Upper lobe of right lung (tissue), 1 donor: ENCODE measurements at regions not wholly inside any gene's neighbourhood (a gene's known extent, or its start where the extent isn't known, plus 50 kb on each side); places are given as distances from the start of the nearest gene placed in this dataset.

Source experiments
- ATAC-seq: fragments of 200-7000 bp; cut with Tn5 transposase; one replicate; pipeline ENCODE4 v1.9.1; 2020; ENCODE audit warnings: mild to moderate bottlenecking, moderate library complexity
- DNase-seq: peaks from one replicate; pipeline ENCODE4 v3.0.0-alpha.2; 2020
- H3K27ac ChIP-seq: fragments of 200-600 bp; one replicate; pipeline ENCODE4 v1.8.0; 2022
- H3K27me3 ChIP-seq: fragments of 200-600 bp; one replicate; pipeline ENCODE4 v1.8.0; 2022; ENCODE audit warnings: mild to moderate bottlenecking
- H3K36me3 ChIP-seq: fragments of 200-600 bp; one replicate; pipeline ENCODE4 v1.8.0; 2022
- H3K4me1 ChIP-seq: fragments of 200-600 bp; one replicate; pipeline ENCODE4 v1.8.0; 2022
- H3K4me3 ChIP-seq: fragments of 200-600 bp; one replicate; pipeline ENCODE4 v1.8.0; 2022; ENCODE audit warnings: mild to moderate bottlenecking
- H3K9me3 ChIP-seq: fragments of 200-600 bp; one replicate; pipeline ENCODE4 v1.8.0; 2022
- CTCF ChIP-seq: fragments of 200-600 bp; IDR thresholded peaks from one replicate; pipeline ENCODE4 v1.8.0; 2022; ENCODE audit warnings: antibody characterized with exemption
- intact Hi-C: fragments of 100-400 bp; cut with DNase I; formaldehyde crosslinking; loops from one replicate; pipeline ENCODE4 v1.11.0; 2022
- donor health status: DM: no; HTN: yes; CAD: no; lungs with severe emphysema.

DNA sequence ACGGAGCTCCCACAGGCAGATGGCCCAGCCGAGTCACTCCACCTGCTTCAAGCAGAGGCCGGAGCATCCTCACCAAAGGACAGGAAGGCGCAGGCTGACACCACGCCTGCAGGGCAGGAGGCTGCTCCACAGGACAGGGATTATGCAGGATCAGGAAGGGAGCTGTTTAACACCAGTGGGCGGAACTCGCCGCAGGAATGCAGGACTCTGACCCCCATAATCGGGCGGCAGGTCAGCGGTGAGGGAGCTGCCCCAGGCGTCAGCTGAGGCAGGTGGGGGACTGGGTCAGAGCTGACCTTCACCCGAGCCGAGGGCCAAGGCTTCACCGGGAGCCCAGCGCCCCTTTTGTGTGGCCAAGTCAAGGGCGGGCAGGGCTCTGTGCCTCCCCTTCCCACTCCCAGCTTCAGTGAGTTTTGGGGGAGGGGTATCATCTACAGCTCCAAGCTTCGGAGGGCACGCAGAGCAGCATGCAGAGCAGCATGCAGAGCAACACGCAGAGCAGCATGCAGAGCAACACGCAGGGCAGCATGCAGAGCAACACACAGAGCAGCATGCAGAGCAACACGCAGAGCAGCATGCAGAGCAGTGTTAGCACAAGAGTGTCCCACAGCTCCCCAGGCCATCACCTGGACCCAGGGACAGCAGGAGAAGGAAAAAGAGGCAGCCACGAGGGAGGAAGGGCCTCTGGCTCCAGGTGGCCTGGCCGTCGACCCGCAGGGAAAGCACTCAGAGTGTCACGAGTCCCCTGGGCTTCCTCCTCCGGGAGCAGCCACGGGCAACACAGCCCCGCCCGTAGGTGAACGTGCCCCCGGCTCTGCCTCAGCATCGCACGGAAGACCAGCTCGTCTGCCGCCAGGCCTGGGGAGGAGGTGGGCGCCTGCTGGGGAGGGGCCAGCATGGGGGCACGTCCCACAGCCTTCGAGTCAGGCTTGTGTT, 151.7 kb upstream of the PPP2R2D start:
- DNase-seq, result no peak
- no peak for ATAC-seq

GRCh38 chr10:131749767-131750142, 151.1 kb upstream of the PPP2R2D start:
- DNase-seq, result no peak
- no peak for TF ChIP-seq CTCF

More for the DNA sequence above, 151.7 kb upstream of the PPP2R2D start:
- Histone ChIP-seq H3K4me3 (no peak overlapping the region), H3K36me3 (no peaks in the 10 kb centered on the region), H3K27ac (no peak overlapping the region), H3K9me3 (no peaks in the 10 kb centered on the region), H3K27me3 (peaks cover 15% of the 10 kb centered on the region), H3K4me1 (no peaks in the 10 kb centered on the region)
- intact Hi-C loops, result no loop called here
- TF ChIP-seq CTCF, result no peak

DNA sequence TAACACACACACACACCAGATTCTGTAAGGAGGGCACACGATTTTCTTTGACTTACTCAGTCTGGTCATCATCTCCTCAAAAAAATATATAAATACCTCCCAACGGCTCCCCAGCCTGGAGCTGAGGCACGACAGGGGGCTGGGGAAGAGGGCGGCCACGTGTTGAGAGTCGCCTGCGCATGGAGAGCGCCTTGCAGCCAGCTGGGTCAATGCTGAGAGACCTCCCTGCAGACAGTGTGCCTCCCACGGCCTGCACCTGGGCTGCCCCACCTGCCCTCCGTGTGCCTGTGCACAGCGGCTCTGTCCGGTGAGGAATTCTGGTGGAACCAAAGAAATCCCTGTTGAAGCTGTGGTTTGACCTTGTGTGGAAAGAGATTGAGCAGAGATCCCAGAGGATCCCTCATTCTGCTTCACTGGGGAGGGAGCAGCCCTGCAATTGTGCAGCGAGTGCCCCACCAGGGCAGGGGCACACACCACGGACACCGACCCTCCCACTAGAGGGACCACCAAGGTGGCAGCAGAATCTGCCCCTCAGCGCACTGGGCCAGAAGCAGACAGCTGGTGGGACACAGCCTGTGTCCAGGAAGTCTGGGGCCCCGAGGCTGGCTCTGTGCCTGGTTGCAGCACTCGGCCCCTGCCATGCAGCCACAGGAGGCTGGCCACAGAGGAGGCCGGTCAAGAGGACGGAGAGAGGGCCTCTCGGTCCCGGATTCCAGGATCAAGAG, 150.5 kb upstream of the PPP2R2D start:
- DNase-seq, result no peak

More at GRCh38 chr10:131749767-131750142, 151.1 kb upstream of the PPP2R2D start:
- Histone ChIP-seq H3K4me3 (no peak overlapping the region), H3K36me3 (no peaks in the 10 kb centered on the region), H3K4me1 (no peaks in the 10 kb centered on the region), H3K27ac (no peak overlapping the region), H3K27me3 (peaks cover 10% of the 10 kb centered on the region), H3K9me3 (no peaks in the 10 kb centered on the region)
- no peak for ATAC-seq
- intact Hi-C loops, result no loop called here

DNA sequence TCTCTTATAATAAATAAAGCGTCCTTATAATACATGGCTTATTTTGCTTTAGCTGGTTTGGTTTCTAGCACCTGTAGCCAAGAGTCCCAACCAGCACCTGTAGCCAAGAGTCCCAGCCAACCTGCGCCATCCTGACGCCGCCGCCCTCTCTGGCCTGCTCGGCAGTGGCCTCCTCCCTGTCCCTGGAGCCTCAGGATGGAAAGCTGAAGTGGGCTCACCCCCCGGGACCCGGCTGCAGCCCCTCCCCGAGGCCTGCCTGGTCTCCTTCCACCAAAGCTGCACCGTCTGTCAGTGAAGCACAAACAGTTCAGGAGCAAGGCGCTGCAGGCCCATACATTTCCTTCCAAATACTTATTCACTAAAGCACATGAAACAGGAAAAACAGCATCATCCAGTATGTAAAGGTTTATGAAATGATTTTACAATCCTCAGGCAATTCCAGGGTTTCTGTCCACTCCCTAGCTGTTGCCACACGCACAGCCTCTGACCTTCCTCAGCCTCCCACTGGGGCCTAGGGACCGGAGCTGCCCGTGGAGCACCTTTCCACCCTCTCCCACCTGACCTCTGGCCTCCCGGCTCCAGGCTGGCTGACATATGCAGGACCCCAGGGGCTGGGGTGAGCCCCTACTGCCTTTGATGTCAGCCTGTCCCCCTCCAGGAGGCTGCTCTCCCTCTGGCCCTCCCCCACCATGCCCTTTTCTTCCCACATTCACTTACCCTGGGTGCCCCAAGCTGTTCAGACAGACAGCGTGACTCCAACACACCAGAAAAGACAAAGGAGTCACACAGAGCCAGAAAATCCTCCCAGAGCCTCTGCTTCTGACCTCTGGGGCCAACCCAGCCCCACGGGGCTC, 149.6 kb upstream of the PPP2R2D start:
- no peak for ATAC-seq
- Histone ChIP-seq H3K27me3 (peaks cover 10% of the 10 kb centered on the region), H3K36me3 (no peaks in the 10 kb centered on the region), H3K9me3 (no peaks in the 10 kb centered on the region), H3K4me3 (no peak overlapping the region), H3K4me1 (no peaks in the 10 kb centered on the region), H3K27ac (no peak overlapping the region)
- no peak for TF ChIP-seq CTCF
- DNase-seq, result no peak
- intact Hi-C loops, result no loop called here

More for the DNA sequence above, 150.5 kb upstream of the PPP2R2D start:
- H3K27me3 ChIP-seq, result peaks cover 10% of the 10 kb centered on the region
- H3K4me3 ChIP-seq, result no peak overlapping the region
- H3K27ac ChIP-seq, result no peak overlapping the region
- no peaks in the 10 kb centered on the region for H3K9me3 ChIP-seq
- ATAC-seq, result no peak
- no peaks in the 10 kb centered on the region for H3K4me1 ChIP-seq
- intact Hi-C loops, result no loop called here
- no peak for TF ChIP-seq CTCF
- no peaks in the 10 kb centered on the region for H3K36me3 ChIP-seq
